ENCODE measurements at regions not wholly inside any gene's neighbourhood (a gene's known extent, or its start where the extent isn't known, plus 50 kb on each side); places are given as distances from the start of the nearest gene placed in this dataset.

- TF ChIP-seq CTCF (IDR thresholded peaks at IDR 0.05) (no peak), POLR2AphosphoS5 (IDR thresholded peaks at IDR 0.05) (no peak), POLR2A (IDR thresholded peaks at IDR 0.05) (no peak)
Measured at GRCh38 chr4:61143461-61143860, 56.7 kb upstream of the ADGRL3 start.

All from upper lobe of left lung (tissue), 4 donors.